ENCODE measurements at regions not wholly inside any gene's neighbourhood (a gene's known extent, or its start where the extent isn't known, plus 50 kb on each side); places are given as distances from the start of the nearest gene placed in this dataset.
A peak's percentile ranks its signal among the peaks of the same experiment; 100 is the strongest.

GRCh38 chr6:105897131-105897530 lies 189.0 kb upstream of the PRDM1 start:
- CTCF ChIA-PET: no interaction called here
- TF ChIP-seq CTCF (conservative IDR thresholded peaks at IDR 0.05; ENCODE audit: low read depth): no peak
- DNase-seq (ENCODE audit: low spot score): no peak
- H3K27ac ChIP-seq: no peak overlapping the region
- POLR2A ChIA-PET (ENCODE audit: low non-redundant PET): no interaction called here

GRCh38 chr6:105896821-105897095 lies 189.4 kb upstream of the PRDM1 start:
- ChIA-PET CTCF (no interaction called here), POLR2A (ENCODE audit: low non-redundant PET) (no interaction called here)
- H3K27ac ChIP-seq: no peak overlapping the region
- no peak for DNase-seq (ENCODE audit: low spot score)
- no peak for TF ChIP-seq CTCF (conservative IDR thresholded peaks at IDR 0.05; ENCODE audit: low read depth)

- no peak for TF ChIP-seq CTCF (conservative IDR thresholded peaks at IDR 0.05; ENCODE audit: low read depth)
- ChIA-PET POLR2A (ENCODE audit: low non-redundant PET) (no interaction called here), CTCF (no interaction called here)
- DNase-seq (ENCODE audit: low spot score): no peak
- no peak overlapping the region for H3K27ac ChIP-seq
These were observed 189.9 kb upstream of the PRDM1 start for GRCh38 chr6:105896052-105896820.

GRCh38 chr6:105894556-105894955 lies 191.6 kb upstream of the PRDM1 start:
- ChIA-PET CTCF (interaction anchor here (0.6 kb wide), 3 partner anchors 31 to 690 kb away, joined by 3 read pairs; no protein-coding TSS in a partner anchor), POLR2A (ENCODE audit: low non-redundant PET) (interaction anchor here (0.6 kb wide), 2 partner anchors 20 to 357 kb away, joined by 3 to 6 read pairs; no protein-coding TSS in a partner anchor)
- no peak overlapping the region for H3K27ac ChIP-seq
- TF ChIP-seq CTCF (conservative IDR thresholded peaks at IDR 0.05; ENCODE audit: low read depth): no peak
- DNase-seq (ENCODE audit: low spot score): peak; percentile 21

- POLR2A ChIA-PET (ENCODE audit: low non-redundant PET): interaction anchor here (0.6 kb wide), 1 partner anchor 356 kb away, joined by 6 read pairs; no protein-coding TSS in a partner anchor
- H3K27ac ChIP-seq: no peak overlapping the region
- TF ChIP-seq CTCF (conservative IDR thresholded peaks at IDR 0.05; ENCODE audit: low read depth): no peak
- no peak for DNase-seq (ENCODE audit: low spot score)
- CTCF ChIA-PET: interaction anchor here (0.6 kb wide), 2 partner anchors 39 to 190 kb away, joined by 3 read pairs; no protein-coding TSS in a partner anchor
These were observed 192.4 kb upstream of the PRDM1 start for GRCh38 chr6:105893741-105894140.

GRCh38 chr6:105892577-105893262 lies 193.4 kb upstream of the PRDM1 start:
- no peak overlapping the region for H3K27ac ChIP-seq
- POLR2A ChIA-PET (ENCODE audit: low non-redundant PET): no interaction called here
- CTCF ChIA-PET: no interaction called here
- DNase-seq (ENCODE audit: low spot score): no peak
- no peak for TF ChIP-seq CTCF (conservative IDR thresholded peaks at IDR 0.05; ENCODE audit: low read depth)
